ENCODE measurements at regions not wholly inside any gene's neighbourhood (a gene's known extent, or its start where the extent isn't known, plus 50 kb on each side); places are given as distances from the start of the nearest gene placed in this dataset.

DNA sequence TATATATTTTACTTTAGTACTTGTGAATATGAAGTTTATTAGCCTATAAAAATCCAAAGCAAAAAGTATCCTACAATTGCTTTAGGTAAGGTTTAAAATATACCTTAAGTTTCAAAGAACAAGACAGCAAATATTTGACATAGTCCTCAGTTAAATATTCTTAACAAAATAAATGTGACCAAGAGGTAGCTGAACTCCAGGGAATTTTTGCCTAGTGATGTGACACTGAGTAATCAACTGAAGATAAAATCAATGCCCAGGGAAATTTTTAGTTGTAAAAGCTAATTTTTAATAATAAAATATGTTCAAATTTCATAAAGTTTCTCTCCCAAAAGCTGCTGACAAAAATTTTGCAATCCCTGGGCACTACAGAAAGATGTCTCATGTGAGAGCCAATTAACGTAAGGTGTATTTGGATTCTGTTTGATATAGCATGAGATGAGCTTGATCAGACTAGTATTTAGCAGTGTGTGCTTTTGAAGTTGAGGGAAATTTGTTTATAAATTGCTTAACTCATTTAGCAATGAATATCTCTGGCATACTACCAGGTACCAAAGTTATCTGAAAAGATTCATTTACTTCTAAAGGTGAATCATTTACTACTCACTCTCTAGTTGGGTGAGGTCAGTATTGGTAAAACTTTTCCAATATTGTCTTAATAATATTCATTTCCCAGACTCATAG is 80.2 kb upstream of the PALMD start:
- no peaks in the 10 kb centered on the region for H3K36me3 Mint-ChIP-seq
- H3K27me3 Mint-ChIP-seq (ENCODE audit: low read depth in 3 of 3) = peaks cover 0 to 1% (median 0%) of the 10 kb centered on the region in 3 donors
- DNase-seq = no peak
- H3K9me3 Mint-ChIP-seq = peaks cover 0 to 13% (median 3%) of the 10 kb centered on the region in 6 donors
- no peak overlapping the region for H3K4me3 Mint-ChIP-seq
- H3K27ac Mint-ChIP-seq = no peak overlapping the region
- H3K4me1 Mint-ChIP-seq = no peaks in the 10 kb centered on the region

GRCh38 chr1:99566290-99567021 is 79.5 kb upstream of the PALMD start:
- Mint-ChIP-seq H3K27ac (no peak overlapping the region), H3K9me3 (peaks cover 0 to 11% (median 3%) of the 10 kb centered on the region in 6 donors), H3K36me3 (no peaks in the 10 kb centered on the region), H3K4me1 (no peaks in the 10 kb centered on the region), H3K27me3 (ENCODE audit: low read depth in 3 of 3) (peaks cover 0 to 1% (median 0%) of the 10 kb centered on the region in 3 donors), H3K4me3 (no peak overlapping the region)
- DNase-seq = no peak

DNA sequence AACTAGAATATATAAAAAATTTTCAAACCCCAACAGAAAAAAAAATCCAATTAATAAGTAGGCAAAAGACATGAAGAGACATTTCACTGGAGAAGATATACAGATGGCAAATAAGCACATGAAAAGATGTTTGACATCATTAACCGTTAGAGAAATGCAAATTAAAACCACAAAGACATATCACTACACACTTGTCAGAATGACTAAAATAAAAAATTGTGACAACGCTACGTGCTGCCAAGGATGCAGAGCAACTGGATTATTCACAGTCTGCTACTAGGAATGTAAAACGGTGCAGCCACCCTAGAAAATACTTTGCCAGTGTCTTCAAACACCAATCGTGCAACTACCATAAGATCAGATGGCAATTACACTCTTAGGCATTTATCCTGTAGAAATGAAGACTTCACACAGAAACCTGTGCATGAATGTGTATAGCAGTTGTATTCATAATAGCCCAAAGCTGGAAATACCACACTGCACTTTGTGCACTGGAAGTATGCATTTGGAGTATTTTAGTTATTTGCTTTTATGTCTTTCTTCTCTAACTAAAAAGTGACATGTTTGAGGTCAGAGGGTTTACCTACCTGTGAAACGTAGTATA is 75.3 kb upstream of the PALMD start:
- DNase-seq = no peak
- Mint-ChIP-seq H3K27ac (no peak overlapping the region), H3K27me3 (ENCODE audit: low read depth in 3 of 3) (peaks cover 0 to 2% (median 1%) of the 10 kb centered on the region in 3 donors), H3K9me3 (peaks cover 0 to 6% (median under 1%) of the 10 kb centered on the region in 6 donors), H3K4me3 (no peak overlapping the region), H3K4me1 (no peaks in the 10 kb centered on the region), H3K36me3 (no peaks in the 10 kb centered on the region)

DNA sequence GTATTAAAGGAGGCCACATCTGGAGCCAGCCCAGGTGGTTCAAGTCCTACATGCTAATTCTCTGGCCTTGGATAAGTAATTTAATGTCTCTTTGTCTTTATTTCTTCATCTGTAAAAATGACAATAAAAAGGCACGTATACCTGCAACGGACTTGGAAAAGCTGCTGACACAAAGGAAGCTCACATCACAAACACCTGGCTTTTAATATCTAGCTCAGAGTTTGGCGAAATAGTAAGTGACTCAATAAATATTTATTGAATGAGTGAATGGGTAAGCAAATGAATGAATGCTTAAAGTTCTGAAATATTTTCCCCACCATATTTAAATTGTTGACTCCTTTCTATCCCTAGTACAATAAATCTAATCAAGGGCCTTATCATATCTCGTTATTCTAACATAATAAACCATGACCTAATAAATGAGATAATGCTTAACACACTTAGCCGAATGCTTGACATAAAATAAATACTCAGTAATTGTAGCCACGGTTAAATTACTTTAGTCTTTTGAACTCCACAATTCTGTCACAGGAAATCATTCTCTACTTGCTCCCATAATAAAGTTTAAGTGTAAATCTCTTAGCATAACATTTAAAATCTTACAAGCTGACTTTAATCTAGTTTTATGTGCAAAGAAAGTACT is 74.7 kb upstream of the PALMD start:
- Mint-ChIP-seq H3K4me1 (no peaks in the 10 kb centered on the region), H3K4me3 (no peak overlapping the region), H3K9me3 (peaks cover 0 to 6% (median under 1%) of the 10 kb centered on the region in 6 donors), H3K36me3 (no peaks in the 10 kb centered on the region), H3K27me3 (ENCODE audit: low read depth in 3 of 3) (peaks cover 0 to 2% (median 1%) of the 10 kb centered on the region in 3 donors), H3K27ac (no peak overlapping the region)
- no peak for DNase-seq

DNA sequence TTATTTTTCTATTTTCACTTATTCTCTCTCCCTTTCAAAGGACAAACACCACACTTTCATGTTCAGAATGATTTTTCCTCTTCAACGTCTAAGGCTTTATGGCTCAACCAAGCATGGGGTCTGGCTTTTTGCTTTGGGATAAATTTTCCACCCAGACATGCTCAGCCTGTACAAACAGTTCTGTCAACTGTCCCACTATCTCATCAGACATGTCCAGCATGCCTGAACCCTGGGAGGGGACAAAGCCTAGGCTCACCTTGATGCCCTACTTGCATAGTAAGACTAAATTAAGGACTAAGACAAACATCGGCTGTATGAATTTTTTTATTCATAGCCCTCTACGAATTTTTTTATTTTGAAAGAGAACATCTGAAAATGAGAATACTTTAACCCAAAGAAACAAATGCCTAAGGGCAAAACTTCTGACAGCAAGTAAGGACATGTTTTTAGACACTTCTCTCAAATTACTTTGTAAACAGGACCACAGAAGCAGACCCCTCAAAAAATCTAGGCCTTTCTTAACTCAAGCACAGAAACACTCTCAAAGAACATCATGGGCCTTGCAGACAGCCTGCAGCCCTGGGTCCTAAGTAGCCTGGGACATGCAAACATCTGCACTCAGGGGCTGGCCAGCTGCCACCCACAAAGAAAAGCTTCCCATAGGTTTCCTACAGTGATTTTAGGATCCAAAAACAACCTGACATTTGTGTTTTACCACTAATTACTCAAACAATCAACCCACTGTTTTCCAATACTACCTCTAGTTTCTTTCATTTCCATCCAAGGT is 72.3 kb upstream of the PALMD start:
- Mint-ChIP-seq H3K4me1 (no peaks in the 10 kb centered on the region), H3K27ac (no peak overlapping the region), H3K27me3 (ENCODE audit: low read depth in 3 of 3) (peaks cover 0 to 2% (median 1%) of the 10 kb centered on the region in 3 donors), H3K36me3 (no peaks in the 10 kb centered on the region), H3K4me3 (no peak overlapping the region), H3K9me3 (peaks cover 0 to 10% (median under 1%) of the 10 kb centered on the region in 6 donors)
- no peak for DNase-seq

DNA sequence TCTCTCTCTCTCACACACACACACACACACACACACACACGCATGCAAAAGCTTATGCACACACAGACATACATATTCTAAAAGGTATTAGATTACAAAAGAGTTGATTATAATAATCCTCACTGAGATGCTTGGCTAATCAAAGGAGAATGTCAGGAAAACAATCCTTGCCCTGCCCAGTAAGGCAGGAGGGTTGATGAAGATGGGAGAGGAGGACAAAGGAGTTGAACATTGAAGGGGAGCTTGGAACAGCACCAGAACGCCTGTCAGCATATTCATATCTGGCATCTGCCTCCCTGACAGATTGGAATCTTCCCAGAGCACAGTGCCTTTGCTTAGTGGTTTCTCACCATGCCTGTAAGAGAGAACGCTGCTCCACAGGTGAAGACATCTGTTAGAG is 68.6 kb upstream of the PALMD start:
- no peaks in the 10 kb centered on the region for H3K36me3 Mint-ChIP-seq
- DNase-seq = no peak
- peaks cover 0 to 12% (median 0%) of the 10 kb centered on the region in 6 donors for H3K9me3 Mint-ChIP-seq
- H3K4me3 Mint-ChIP-seq = no peak overlapping the region
- no peak overlapping the region for H3K27ac Mint-ChIP-seq
- peaks cover 0 to 2% (median 0%) of the 10 kb centered on the region in 3 donors for H3K27me3 Mint-ChIP-seq (ENCODE audit: low read depth in 3 of 3)
- no peaks in the 10 kb centered on the region for H3K4me1 Mint-ChIP-seq

DNA sequence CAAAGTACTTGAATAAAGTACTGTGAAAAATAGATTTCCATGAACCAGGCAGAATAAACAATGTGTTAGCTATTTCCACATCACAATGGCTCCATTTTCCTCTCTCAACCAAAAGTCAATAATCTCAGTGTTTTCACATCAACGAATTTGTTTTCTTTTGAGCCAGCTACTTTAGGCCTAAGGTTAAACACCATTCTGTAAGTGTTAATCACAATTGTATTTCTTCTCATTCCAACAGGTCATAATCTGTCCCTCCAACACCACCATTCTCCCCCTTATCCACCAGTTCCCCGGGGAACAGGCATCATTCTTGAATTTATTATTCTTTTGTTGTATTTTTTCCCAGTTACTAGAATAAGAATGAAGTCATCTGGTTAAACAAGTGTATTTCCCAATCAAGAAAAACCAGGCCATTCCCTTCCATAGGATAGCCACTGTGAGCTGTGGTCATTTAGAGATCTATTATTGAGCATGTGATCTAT is 66.2 kb upstream of the PALMD start:
- Mint-ChIP-seq H3K9me3 (peaks cover 0 to 10% (median under 1%) of the 10 kb centered on the region in 6 donors), H3K27ac (no peak overlapping the region), H3K4me1 (no peaks in the 10 kb centered on the region), H3K36me3 (no peaks in the 10 kb centered on the region), H3K27me3 (ENCODE audit: low read depth in 3 of 3) (peaks cover 0 to 2% (median 0%) of the 10 kb centered on the region in 3 donors), H3K4me3 (no peak overlapping the region)
- DNase-seq = no peak

DNA sequence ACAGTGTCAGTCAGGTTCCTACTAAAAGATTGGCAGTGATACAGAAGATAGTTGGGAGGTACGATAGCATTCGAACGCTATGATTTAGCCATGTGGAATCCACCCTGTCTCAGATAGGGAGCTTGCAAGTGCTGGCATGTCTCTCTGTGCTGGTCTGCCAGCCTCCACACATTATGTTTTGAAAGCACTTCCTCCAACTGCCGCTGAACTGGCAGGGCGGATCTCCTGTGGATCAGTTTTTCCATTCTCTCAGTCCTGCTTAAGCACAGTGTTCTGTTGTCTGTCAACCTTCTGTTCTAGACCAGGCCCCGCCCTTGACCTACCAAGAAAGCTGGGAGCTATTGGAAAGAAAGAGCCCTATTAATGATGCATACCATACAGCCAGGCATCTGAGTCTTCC is 65.5 kb upstream of the PALMD start:
- no peak overlapping the region for H3K27ac Mint-ChIP-seq
- no peak for DNase-seq
- H3K4me3 Mint-ChIP-seq = no peak overlapping the region
- H3K36me3 Mint-ChIP-seq = no peaks in the 10 kb centered on the region
- H3K9me3 Mint-ChIP-seq = peaks cover 0 to 10% (median under 1%) of the 10 kb centered on the region in 6 donors
- H3K4me1 Mint-ChIP-seq = no peaks in the 10 kb centered on the region
- H3K27me3 Mint-ChIP-seq (ENCODE audit: low read depth in 3 of 3) = peaks cover 0 to 2% (median 0%) of the 10 kb centered on the region in 3 donors

DNA sequence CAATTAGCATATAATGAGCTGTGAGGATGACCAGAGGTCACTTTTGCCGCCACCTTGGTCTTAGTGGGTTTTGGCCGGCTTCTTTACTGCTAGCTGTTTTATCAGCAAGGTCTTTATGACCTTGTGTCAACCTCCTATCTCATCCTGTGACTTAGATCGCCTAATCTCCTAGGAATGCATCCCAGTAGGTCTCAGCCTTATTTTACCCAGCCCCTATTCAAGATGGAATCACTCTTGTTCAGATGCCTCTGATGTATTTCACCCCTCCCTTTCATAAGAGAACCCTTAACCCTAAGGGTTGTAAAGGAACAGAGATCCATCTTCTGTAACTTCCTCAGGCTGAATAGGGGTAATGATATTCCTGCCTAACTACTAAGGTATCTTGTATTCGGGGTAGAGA is 58.9 kb upstream of the PALMD start:
- no peaks in the 10 kb centered on the region for H3K4me1 Mint-ChIP-seq
- no peak for DNase-seq

GRCh38 chr1:99589186-99589636 is 56.7 kb upstream of the PALMD start:
- Mint-ChIP-seq H3K27me3 (ENCODE audit: low read depth in 3 of 3) (peaks cover 0 to 7% (median 0%) of the 10 kb centered on the region in 3 donors), H3K9me3 (peaks cover 0 to 7% (median under 1%) of the 10 kb centered on the region in 6 donors), H3K4me3 (no peak overlapping the region), H3K36me3 (no peaks in the 10 kb centered on the region), H3K27ac (no peak overlapping the region), H3K4me1 (no peaks in the 10 kb centered on the region)
- DNase-seq = no peak

More for the DNA sequence above, 58.9 kb upstream of the PALMD start:
- peaks cover 0 to 5% (median 0%) of the 10 kb centered on the region in 3 donors for H3K27me3 Mint-ChIP-seq (ENCODE audit: low read depth in 3 of 3)
- H3K27ac Mint-ChIP-seq = no peak overlapping the region
- no peak overlapping the region for H3K4me3 Mint-ChIP-seq
- peaks cover 0 to 5% (median 0%) of the 10 kb centered on the region in 6 donors for H3K9me3 Mint-ChIP-seq
- no peaks in the 10 kb centered on the region for H3K36me3 Mint-ChIP-seq

DNA sequence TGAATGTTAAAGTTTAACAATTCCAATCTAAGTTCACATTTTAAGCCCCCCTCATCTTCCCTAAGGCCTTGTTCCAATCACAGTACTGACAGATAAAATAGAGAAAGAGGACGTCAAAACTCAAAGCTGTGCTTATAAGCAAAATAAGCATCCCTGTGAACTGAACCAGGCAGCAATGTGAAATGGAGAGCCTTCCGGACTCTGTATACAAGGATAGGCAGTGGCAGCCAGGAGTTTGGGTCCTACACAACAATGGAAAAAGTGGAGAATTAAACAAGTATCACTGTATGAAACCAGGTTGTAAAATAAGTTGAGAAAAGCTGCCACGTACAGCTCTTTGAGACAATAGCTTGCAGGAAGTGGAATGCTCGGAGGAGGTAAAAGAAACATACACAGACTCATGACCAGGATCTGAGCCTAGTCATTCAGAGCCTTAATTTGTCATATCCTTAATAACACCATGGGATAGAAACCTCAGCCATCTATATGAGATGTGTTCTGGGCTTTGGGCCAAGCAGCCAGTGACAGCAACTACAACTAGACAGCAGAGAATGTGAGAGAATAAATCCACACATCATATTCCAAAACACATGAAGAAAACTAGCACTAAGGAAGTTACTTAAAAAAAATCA is 55.2 kb upstream of the PALMD start:
- Mint-ChIP-seq H3K36me3 (no peaks in the 10 kb centered on the region), H3K27me3 (ENCODE audit: low read depth in 3 of 3) (peaks cover 0 to 7% (median 0%) of the 10 kb centered on the region in 3 donors), H3K4me1 (no peaks in the 10 kb centered on the region), H3K4me3 (no peak overlapping the region), H3K27ac (no peak overlapping the region), H3K9me3 (peaks cover 0 to 5% (median under 1%) of the 10 kb centered on the region in 6 donors)
- DNase-seq = no peak

DNA sequence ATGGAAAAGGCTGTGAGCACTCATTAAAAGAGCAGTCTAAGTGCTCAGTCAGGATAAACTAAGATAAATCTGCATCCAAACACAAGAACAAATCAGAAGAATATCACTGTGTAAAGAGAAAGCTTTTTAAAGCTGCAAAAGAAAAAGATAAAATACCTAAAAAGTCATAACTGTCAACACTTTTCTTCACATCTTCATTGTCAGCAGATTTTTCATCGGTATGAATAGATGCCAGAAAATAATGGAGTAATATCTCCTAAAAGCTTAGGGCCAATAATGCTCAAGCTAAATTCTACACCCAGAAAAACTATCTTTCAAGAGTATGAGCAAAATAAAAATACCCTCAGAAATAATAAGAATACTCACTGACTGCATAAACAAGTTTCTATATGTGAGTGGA is 54.0 kb upstream of the PALMD start:
- Mint-ChIP-seq H3K4me1 (no peaks in the 10 kb centered on the region), H3K27ac (no peak overlapping the region), H3K27me3 (ENCODE audit: low read depth in 3 of 3) (peaks cover 0 to 3% (median 2%) of the 10 kb centered on the region in 3 donors), H3K4me3 (no peak overlapping the region), H3K9me3 (peaks cover 0 to 5% (median under 1%) of the 10 kb centered on the region in 6 donors), H3K36me3 (no peaks in the 10 kb centered on the region)
- no peak for DNase-seq

All from immature natural killer cell (primary cell).